ENCODE measurements at regions not wholly inside any gene's neighbourhood (a gene's known extent, or its start where the extent isn't known, plus 50 kb on each side); places are given as distances from the start of the nearest gene placed in this dataset.

- H4K5ac ChIP-seq (ENCODE audit: low read depth, low read length): no peak overlapping the region
- no peak overlapping the region for H4K91ac ChIP-seq (ENCODE audit: insufficient read depth, low read depth, low read length)
- no peak overlapping the region for H2BK5ac ChIP-seq (ENCODE audit: low read depth, low read length, poor library complexity, severe bottlenecking)
- no peak overlapping the region for H2AK9ac ChIP-seq (replicated peaks; ENCODE audit: low read depth, low read length, poor library complexity)
- CTCF ChIA-PET: no interaction called here
- H3K36me3 ChIP-seq (ENCODE audit: control insufficient read depth, insufficient read depth, low read length): no peaks in the 10 kb centered on the region
- no peaks in the 10 kb centered on the region; the same call in 1 of the 2 replicates for H3K9me1 ChIP-seq (ENCODE audit: insufficient read depth, low read length)
- no peak overlapping the region for H3K4me3 ChIP-seq (ENCODE audit: insufficient read depth, low read depth, low read length)
- no peak overlapping the region for H3K18ac ChIP-seq (ENCODE audit: low read depth, low read length)
- BruUV-seq (replicated peaks): no TSS peak
- DNase-seq (no peak), ATAC-seq (ENCODE audit: low read depth) (no peak)
- H3K23ac ChIP-seq (ENCODE audit: low read depth, low read length): no peak overlapping the region
- no peaks in the 10 kb centered on the region for H3K79me1 ChIP-seq (ENCODE audit: low read depth in 1 of 2, low read length in 2 of 2)
- H2BK15ac ChIP-seq (ENCODE audit: low read depth, low read length): no peak overlapping the region
- H3K9me3 ChIP-seq (ENCODE audit: control insufficient read depth, insufficient read depth, low read length): no peaks in the 10 kb centered on the region
- H3K4me1 ChIP-seq (ENCODE audit: control insufficient read depth, insufficient read depth, low read length): peaks cover 1% of the 10 kb centered on the region; the same call in 1 of the 2 replicates
- H4K8ac ChIP-seq (ENCODE audit: low read depth in 2 of 2, low read length in 2 of 2): no peak overlapping the region
- no peak overlapping the region for H3K27ac ChIP-seq (ENCODE audit: insufficient read depth, low read length)
- H3K4ac ChIP-seq (ENCODE audit: low read depth, low read length): no peak overlapping the region
- H4K20me1 ChIP-seq (ENCODE audit: insufficient read depth, low read length): no peaks in the 10 kb centered on the region
- no peak overlapping the region for H3K56ac ChIP-seq (ENCODE audit: extremely low read depth, insufficient read depth, low read length)
- dilution Hi-C loops (cut with HindIII; ENCODE audit: low sequenced_read_pairs, unreplicated experiment): no loop called here
- WGBS, 2 experiments (ENCODE audit: extremely low coverage in 2 of 2, insufficient read length in 1 of 2): 83% methylated on average over 1 of the region's 4 CpGs; no CpG with 5 or more reads in 1 of the 2 experiments
- TF ChIP-seq RCOR1 (IDR thresholded peaks at IDR 0.05; ENCODE audit: insufficient replicate concordance, low read length): no peak
- no peak for TF ChIP-seq CHD1 (IDR thresholded peaks at IDR 0.05; ENCODE audit: low read depth, low read length)
- no peak for TF ChIP-seq SMC3 (IDR thresholded peaks at IDR 0.05; ENCODE audit: low read depth, low read length)
- TF ChIP-seq CTCF (conservative IDR thresholded peaks at IDR 0.05; ENCODE audit: low read depth, low read length): no peak
- TF ChIP-seq RFX5 (IDR thresholded peaks at IDR 0.05; ENCODE audit: low read depth, low read length): no peak
- no peak for TF ChIP-seq POLR2A (IDR thresholded peaks at IDR 0.05; ENCODE audit: low read depth, low read length)
- TF ChIP-seq CEBPB (IDR thresholded peaks at IDR 0.05; ENCODE audit: low read depth, low read length): no peak
- no peak for TF ChIP-seq USF2 (IDR thresholded peaks at IDR 0.05; ENCODE audit: low read depth, low read length)
- no peak for TF ChIP-seq RAD21 (IDR thresholded peaks at IDR 0.05; ENCODE audit: low read length)
- no peak for TF ChIP-seq MAZ (IDR thresholded peaks at IDR 0.05; ENCODE audit: borderline replicate concordance, low read depth, low read length)
- TF ChIP-seq FOS (IDR thresholded peaks at IDR 0.05; ENCODE audit: low read depth, low read length): no peak
- TF ChIP-seq MXI1 (IDR thresholded peaks at IDR 0.05; ENCODE audit: borderline replicate concordance, low read depth, low read length): no peak
- no peak for TF ChIP-seq MAFK (IDR thresholded peaks at IDR 0.05; ENCODE audit: low read depth, low read length)
- TF ChIP-seq ELK1 (IDR thresholded peaks at IDR 0.05; ENCODE audit: borderline replicate concordance, low read depth, low read length): no peak
- no peak for TF ChIP-seq NFE2L2 (IDR thresholded peaks at IDR 0.05; ENCODE audit: low read depth, low read length)
- TF ChIP-seq BHLHE40 (IDR thresholded peaks at IDR 0.05; ENCODE audit: low read depth, low read length): no peak
- no peak overlapping the region for H3K4me2 ChIP-seq (ENCODE audit: low read depth, low read length)
- intact Hi-C loops (cut with micrococcal nuclease): no loop called here
- H2AFZ ChIP-seq (replicated peaks; ENCODE audit: low read length, poor library complexity): no peak overlapping the region
- POLR2A ChIA-PET (ENCODE audit: unreplicated experiment): no interaction called here
- no peak overlapping the region for H2BK120ac ChIP-seq (ENCODE audit: low read depth, low read length)
- H2AK5ac ChIP-seq (ENCODE audit: low read depth, low read length): no peak overlapping the region
- H2BK20ac ChIP-seq (ENCODE audit: low read depth, low read length): no peak overlapping the region
- no peak overlapping the region for H3K9ac ChIP-seq (ENCODE audit: low read depth, low read length)
- H3K14ac ChIP-seq (replicated peaks; ENCODE audit: low read depth, low read length): no peak overlapping the region
- no peaks in the 10 kb centered on the region for H3K27me3 ChIP-seq (ENCODE audit: control insufficient read depth, insufficient read depth, low read length)
- in situ Hi-C loops (cut with MboI; ENCODE audit: low sequenced_read_pairs): no loop called here
Measured at GRCh38 chr7:115630049-115630448, 400.5 kb downstream of the TFEC start.
